Right hindlimb (tissue), 1 donor: ENCODE measurements at regions not wholly inside any gene's neighbourhood (a gene's known extent, or its start where the extent isn't known, plus 50 kb on each side); places are given as distances from the start of the nearest gene placed in this dataset.
A peak's percentile ranks its signal among the peaks of the same experiment; 100 is the strongest.
"Not testable (repeated sequence)": the region's sequence is repeated elsewhere in the genome, so short reads cannot be mapped to it uniquely, and the experiment has no call there.

ENCODE experiments used
- DNase-seq: peaks from one replicate; pipeline ENCODE4 v3.0.0-alpha.2; 2018

DNA sequence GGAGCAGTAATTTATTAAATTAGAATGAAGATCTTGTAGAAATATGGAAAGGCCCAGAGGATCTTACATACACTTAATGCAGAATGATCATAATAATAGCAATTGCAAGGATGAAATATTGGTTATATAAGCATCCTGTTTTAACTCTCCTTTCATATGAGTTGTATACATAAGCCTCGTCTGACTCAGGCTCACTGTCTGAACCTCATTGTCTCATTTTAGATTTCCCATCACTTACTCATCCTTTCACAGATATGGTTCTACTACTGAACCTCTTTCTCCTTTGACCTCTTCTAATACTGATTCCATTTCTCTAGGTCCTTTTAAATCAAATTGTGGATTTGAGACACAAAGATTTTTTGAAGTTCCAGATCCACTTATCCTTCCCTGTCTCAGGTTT lies 277.3 kb upstream of the TRPC5 start:
- no peak for DNase-seq

DNA sequence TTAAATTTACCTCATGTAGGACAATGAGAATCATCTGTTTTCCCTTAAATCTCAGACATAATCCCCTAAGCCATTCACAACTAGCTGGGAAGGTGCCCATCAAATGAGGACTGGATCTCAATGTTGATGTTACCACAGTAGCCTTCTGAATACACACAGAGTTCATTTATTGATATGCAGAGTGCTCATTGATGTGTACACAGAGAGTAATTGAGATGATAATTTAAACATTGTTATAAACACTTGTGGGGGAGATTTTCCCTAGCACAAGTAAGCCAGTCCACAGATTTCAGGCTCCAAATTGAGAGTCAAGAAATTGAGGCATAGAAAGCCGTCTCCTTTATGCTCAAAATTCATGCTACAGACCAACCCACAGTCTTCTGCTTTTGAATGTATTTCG lies 273.4 kb upstream of the TRPC5 start:
- DNase-seq: no peak

DNA sequence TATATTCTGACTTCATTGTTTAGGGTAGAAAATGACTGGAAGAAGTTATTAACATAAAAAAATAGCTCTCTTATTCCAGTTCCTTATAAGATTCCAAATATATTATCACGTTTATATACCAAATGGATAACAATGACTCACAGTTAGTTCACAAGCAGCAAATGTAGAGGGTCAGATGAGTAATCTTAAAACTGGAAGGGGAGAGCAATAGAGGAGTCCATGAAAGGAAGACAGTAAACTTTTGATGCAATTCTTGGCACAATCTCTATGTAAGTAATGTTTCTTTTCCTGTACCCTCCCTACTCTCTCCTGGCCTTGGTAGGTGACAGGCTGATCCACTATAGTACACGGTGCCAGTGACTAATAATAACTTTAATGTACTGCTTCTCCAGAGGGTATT lies 259.0 kb upstream of the TRPC5 start:
- no peak for DNase-seq

DNA sequence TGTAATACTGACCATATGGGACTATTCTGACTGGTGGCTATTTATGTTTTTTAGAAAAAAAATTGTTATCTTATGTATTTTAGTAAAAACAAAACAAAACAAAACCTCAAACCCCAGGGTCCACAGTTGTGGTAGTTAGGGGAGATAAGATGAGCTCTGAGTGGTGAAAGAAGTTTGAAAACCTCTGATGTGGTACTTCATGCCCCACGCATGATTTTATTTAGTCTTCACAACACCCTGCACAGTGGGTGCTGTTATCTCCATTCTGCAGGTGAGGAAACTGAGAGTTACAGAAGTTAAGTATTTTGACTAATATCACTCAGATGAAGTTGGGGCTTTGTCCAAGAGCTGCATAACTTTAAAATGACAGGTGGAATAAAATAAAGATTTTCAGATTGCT lies 230.6 kb upstream of the TRPC5 start:
- DNase-seq: no peak

DNA sequence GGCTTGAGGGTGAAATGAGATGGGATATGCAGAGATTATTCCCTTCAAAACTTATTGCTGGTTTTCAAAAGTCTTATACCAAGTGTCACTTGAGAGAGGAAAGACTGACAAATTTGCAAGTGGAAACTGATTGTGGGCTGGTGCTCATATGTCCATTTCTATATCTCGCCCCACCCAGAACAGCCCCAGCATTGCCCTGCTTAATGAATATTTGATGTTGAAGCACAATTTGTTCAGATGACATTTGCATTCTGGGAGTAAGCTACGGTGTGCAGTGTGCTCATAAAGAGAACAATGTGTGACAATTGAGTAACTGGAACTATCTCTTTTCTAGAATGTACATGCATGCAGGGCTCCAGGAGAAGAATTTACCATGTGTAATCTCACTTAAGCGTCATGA lies 223.5 kb upstream of the TRPC5 start:
- no peak for DNase-seq

DNA sequence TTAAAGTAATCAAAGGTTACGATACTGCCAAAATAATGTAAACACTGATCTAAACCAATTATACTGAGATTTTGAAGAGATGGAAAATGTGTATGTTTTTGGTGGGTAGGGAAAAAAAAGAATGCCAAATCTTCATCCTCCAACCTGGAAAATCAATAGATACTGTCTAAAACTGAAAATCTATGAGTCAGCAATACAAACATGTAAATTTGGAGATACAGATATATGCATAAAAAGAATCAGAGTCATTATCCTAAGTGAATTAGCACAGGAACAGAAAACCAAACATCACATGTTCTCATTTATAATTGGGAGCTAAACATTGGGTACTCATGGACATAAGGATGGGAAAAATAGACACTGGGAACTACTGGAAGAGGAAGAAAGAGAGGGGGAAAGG lies 197.4 kb upstream of the TRPC5 start:
- no peak for DNase-seq

DNA sequence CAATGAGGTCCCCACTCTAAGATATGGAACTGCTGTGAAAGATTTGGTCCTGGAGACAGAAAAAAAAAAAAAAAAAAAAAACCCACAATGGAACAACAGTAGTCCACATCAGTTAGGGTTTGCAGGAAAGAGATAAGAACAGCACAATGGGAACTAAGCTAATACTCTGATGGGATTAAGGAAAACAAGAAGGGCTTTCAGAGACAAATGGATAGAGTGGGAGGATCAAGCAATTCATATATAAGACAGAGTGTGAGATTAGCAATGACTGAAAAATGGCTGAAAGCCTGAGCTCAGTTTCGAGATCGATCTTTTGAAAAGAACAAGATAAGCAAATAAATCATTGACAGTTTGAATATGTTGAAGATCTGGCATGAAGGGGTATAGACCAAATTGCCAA lies 188.4 kb upstream of the TRPC5 start:
- no peak for DNase-seq

DNA sequence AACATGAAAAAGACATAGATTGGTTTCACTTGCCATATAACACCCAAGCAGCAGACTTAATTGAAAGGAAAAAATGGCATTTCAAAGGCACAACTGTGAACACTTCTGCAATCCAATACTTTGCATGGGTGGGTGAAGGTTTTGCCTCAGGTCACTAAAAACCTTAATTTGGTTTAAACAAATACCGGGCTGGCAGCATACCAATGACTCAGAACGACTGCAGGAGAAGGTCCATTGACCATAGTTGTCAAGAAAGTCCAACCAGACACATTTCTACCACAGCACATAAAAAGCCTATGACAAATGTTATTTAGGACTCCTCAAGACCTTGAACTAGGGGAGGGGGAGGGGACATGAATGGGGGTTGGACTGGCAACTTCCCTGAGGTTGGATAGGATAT lies 183.6 kb upstream of the TRPC5 start:
- no peak for DNase-seq

DNA sequence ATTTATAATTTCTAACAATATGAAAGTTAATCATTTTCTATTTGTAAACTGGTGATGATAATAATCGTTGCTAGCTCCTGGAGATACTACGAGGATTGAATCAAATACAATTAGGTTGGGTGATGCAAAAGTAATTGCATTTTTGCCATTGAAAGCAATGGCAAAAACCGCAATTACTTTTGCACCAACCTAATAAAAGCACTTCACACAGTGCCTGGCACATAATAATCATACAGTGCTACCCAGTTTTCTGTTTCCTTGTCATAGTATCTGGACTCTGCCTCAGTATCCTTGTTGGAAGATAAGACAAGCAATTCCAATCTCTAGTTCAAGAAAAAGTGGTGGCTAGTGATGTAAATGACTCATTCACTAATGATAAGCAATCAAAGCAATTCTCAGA lies 176.8 kb upstream of the TRPC5 start:
- no peak for DNase-seq

DNA sequence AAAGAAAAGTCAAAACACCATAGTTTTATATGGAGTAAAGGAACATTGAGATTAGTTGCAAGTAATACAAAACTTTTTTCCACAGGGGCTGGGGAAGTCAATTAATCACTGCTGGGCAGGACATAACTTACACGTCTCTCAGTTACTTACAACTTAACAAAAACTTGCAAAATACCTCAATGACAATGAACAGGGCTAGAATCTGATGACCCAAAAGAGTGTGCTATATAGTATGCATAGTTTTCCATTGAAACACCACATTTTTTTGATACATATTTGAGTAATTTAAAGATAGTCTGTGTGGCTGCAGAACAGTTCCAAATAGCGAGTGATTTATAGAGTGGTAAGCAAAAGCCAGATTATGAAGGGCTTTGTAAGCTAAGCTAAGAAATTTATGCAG lies 172.3 kb upstream of the TRPC5 start:
- peak; percentile 12 for DNase-seq

DNA sequence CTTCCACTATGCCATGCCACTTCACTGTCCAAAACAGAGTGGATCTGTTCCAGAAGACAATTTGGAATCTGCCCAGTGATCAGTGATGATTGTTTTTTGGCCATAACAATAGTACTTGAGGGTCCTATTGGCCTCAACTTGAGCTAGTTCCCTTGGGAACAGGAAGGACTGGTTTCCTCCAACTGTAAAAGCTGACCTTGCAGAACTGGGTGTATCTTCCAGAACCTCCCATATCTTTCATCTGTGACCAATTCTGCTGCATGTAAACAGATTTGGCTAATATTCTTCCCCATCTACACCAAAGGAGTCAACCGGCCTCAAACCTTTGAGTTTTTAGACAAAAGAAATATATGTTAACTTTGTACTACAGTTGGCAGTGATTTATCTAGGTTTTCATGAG lies 165.1 kb upstream of the TRPC5 start:
- DNase-seq: no peak

DNA sequence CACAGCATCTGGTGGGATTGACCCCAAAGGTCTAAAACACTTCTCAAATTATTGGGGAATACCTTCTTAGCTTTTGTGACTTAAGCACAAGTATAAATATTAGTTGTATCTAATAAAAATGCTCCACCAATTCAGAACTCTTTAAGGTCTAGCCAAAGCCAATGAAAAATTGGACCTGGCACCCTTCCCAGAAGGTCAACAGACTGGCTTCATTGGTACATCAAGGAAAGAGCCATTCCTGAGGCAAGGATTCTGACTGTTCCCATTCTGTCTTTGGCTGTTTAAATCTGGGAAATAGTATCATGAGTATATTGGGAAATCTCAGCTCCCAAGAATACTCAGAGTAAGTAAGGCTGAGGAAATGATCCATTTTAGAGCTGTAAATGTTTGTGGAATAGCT lies 153.0 kb upstream of the TRPC5 start:
- no peak for DNase-seq

DNA sequence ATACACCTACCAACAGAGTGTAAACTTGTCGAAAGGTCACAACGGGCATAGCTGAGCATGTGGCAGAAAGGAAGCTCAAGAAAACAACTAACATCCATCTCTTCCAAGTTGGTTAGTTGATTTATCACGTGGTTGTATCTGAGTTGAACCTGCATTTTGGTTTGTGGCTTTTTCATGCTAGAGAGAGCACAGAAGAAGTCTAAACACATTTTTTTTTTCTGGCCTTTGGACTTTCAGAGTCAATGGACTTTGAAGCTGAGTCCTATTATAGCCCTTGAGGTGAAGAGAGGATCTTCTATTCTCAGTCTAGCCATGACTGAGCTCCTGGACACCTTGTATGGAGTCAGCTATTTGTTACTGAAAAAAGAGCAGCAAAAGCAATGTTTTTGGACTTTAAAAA lies 150.6 kb upstream of the TRPC5 start:
- DNase-seq: no peak

DNA sequence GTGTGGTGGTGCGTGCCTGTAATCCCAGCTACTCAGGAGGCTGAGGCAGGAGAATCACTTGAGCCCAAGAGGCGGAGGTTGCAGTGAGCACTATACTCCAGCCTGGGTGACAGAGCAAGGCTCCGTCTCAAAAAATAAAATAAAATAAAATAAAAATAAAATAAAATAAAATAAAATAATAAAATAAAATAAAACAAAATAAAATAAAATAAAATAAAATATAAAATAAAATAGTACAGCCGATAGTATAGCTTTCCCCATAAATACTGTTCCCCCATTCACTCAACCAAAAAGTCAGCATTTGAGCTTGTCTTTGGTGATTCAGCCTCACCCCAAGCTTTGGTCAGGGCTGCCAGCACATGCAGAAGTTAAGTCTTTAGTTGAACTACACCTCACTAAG lies 144.2 kb upstream of the TRPC5 start:
- DNase-seq: not testable (repeated sequence)

DNA sequence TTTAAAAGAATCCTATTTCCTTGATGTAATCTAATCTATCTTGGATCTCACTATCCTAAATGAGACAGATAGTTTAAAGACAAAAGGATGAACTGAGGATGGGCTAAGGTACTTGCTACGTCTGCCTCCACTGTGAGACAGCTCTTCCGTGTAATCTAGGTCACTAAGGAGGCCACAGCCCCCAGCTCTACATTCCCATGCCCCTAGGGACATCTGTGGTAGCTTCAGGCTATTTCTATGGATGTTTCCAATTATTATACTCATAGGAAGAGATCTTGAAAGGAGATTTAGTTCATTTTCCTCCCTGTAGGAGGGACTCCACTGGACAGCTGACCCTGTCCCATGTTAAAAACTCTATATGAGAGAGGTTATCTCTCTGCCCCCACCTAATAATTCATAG lies 140.8 kb upstream of the TRPC5 start:
- no peak for DNase-seq

DNA sequence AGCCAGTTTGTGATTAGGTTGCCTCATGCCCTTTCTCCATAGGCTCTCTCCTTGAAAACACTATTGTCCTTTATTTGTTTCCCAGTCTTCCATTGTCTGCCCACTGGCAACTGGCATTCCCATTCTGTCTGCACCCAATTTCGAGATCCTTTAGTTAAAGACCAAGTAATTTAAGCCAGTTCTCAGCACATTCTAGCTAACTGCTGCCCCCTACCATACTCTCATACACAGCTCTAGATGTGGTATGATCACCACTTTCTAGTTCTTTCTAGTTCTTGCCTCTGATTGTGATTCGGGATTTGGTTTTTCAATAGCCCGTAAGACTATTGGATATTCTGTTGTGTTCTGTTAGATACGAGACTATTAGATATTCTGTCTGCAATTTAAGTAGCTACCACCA lies 135.8 kb upstream of the TRPC5 start:
- DNase-seq: no peak

DNA sequence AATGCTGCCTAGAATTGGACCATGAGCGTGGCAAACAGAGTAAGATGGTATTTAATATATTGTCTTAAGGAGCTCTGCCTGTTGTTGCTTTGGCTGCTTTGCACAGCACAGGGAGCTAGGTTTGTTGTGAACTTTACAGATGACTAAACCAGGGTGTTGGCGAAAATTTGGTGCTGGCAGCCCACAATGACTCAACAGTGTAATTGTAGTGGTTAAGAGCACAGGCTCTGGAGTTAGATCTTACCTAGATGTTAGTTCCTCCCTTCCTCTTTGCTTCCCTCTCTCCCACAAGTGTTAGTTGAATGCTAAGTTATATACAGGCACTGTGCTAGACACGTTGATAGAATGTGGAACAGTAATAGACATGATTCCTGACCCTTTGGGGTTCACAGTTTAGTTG lies 128.9 kb upstream of the TRPC5 start:
- no peak for DNase-seq

DNA sequence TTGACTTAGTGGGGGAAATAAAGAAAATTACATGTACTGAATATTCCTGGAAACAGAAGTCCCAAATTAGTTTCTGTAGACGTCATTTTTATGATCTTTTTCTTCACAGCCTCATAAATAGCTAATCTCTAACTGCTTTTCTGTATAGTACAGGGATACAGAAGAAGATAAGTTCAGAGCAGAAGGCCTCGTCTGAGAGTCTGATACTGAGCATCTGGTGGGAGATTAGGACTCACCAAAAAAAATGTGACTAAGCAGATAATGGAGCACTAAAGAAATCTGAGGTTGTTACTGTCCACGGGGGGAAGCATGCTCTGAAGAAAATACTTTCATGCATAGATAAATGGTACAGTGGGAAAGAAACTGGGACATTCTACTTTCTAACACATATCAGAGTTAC lies 115.3 kb upstream of the TRPC5 start:
- no peak for DNase-seq

DNA sequence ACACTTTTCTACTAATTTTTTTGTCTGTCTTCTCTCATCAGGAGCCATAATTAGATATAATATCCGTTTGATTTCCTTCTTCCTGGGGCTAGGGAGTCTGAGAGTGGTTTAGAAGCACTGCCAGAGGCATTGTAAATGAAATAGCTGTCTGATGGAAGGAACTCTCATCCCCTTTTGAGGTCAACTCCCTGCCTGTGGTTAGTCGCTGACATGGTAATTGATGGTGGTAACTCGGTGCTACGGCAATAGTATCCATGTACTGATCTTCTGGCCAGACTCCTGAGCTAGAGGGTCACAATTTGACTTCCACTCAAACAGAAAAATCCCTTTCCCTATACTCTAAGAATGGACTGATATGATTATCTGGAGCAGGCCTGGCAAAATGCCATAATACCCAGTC lies 108.1 kb upstream of the TRPC5 start:
- no peak for DNase-seq

DNA sequence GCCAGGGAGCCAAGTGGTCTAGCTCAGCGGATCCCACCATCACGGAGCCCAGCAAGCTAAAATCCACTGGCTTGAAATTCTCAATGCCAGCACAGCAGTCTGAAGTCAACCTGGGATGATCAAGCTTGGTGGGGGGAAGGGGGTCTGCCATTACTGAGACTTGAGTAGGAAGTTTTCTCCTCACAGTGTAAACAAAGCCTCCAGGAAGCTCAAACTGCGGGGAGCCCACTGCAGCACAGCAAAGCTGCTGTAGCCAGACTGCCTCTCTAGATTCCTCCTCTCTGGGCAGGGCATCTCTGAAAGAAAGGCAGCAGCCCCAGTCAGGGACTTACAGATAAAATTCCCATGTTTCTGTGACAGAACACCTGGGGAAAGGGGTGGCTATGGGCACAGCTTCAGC lies 98.8 kb upstream of the TRPC5 start:
- DNase-seq: not testable (repeated sequence)

DNA sequence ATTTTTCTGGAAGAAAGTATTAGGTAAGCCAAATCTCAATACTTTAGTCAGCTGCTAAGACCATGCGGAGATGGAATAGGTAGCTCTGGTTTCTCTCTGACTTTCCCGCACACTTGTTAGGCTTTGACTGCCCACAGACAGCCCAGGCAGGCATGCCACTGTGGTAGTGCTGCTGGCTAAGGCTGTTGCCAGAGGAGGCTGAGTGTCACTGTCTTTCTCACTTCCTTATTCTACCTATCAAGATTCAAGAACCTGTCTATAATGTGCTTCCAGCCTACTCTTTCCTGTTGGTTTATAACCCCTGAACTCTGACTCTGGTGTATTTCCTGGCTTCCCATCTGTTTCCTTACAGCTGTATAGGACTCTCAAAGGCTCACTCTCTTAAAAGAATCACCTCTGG lies 81.8 kb upstream of the TRPC5 start:
- no peak for DNase-seq

DNA sequence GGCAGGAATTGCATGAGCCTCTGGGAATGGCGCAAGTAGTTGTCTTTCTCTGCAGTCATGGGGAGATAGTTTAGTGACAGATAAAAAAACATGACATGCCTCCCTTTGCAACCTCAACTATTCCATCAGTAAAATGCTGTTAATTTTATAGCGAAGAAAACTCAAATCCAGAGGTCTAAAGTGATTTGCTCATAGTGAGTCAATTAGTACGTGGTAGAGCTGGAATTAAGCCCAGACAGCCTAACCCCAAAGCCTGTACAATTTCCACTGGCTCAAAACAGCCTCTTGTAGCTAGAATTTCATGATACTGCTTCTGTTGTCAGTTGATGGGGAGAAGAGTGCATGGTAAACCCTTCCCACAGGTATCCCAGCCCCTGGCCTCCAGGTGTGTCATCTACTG lies 81.3 kb upstream of the TRPC5 start:
- no peak for DNase-seq

DNA sequence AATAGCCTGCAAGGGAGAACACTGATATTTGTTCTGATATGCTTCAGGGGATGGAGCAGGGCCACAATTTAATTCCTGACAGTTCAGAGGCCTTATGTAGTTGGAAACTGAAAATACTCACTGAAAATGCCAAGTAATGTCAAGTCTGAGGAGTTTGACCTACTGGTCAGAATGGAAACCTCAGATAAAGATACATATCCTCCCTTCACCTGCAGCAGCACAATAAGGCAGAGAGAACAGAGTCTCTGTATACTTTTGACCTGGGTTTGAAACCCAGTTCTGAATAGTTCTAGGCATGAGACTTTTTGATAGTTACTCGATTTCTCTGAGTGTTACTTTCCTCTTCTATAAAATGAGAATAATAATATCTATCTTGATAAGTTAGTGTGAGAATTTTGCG lies 65.8 kb upstream of the TRPC5 start:
- DNase-seq: no peak

DNA sequence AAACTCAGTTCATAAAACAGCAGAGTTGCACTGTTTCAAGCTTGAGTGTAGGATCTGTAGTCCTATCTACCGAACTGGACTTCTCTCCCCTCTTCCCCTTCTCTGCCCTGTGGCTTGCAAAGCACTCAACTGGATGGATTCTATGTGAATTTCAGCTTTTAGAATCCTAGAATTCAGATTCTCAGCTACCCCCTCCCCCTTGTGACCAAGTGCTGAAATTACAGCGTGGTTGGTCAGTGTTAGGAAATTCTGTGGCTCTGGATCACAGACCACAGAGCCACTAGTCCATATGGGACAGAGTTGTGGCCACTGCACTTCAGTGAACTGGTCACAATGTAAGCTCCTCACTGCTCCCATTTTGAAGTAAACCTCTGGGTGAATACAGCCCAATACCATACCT lies 64.6 kb upstream of the TRPC5 start:
- no peak for DNase-seq

DNA sequence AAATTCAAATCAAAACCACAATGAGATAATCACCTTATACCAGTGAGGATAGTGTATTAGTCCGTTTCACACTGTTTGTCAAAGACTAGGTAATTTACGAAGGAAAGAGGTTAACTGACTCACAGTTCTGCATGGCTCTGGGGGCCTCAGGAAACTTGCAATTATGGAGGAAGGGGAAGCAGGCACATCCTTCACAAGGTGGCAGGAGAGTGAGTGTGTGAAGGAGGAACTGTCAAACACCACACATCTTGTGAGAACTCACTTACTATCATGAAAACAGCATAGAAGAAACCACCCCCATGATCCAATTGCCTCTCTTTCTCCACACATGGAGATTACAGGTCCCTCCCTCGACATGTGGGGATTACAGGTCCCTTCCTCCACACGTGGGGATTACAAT lies 54.7 kb upstream of the TRPC5 start:
- no peak for DNase-seq
